ENCODE measurements at regions not wholly inside any gene's neighbourhood (a gene's known extent, or its start where the extent isn't known, plus 50 kb on each side); places are given as distances from the start of the nearest gene placed in this dataset.
"Not testable (repeated sequence)": the region's sequence is repeated elsewhere in the genome, so short reads cannot be mapped to it uniquely, and the experiment has no call there.

- Histone ChIP-seq H3K4me3 (ENCODE audit: insufficient read length, low read depth) (no peak overlapping the region), H3K4me1 (ENCODE audit: insufficient read depth, insufficient read length) (no peaks in the 10 kb centered on the region), H3K36me3 (ENCODE audit: insufficient read depth, insufficient read length, low read length) (no peaks in the 10 kb centered on the region), H3K27me3 (ENCODE audit: insufficient read depth, insufficient read length) (no peaks in the 10 kb centered on the region), H3K9me3 (ENCODE audit: insufficient read depth, low read length) (no peaks in the 10 kb centered on the region), H3K9ac (ENCODE audit: insufficient read length, low read depth) (no peak overlapping the region)
- TF ChIP-seq SUZ12 (IDR thresholded peaks at IDR 0.05; ENCODE audit: extremely low read depth, insufficient read depth, insufficient read length) (no peak), YY1 (IDR thresholded peaks at IDR 0.05; ENCODE audit: insufficient read depth, insufficient read length) (no peak), ZNF274 (IDR thresholded peaks at IDR 0.05; ENCODE audit: low read depth, low read length) (no peak)
- DNase-seq (ENCODE audit: low read depth, low spot score) = no peak
Measured at GRCh38 chr5:110812639-110813038, 73.8 kb downstream of the SLC25A46 start.

GRCh38 chr5:110815916-110816605 lies 77.3 kb downstream of the SLC25A46 start:
- Histone ChIP-seq H3K27me3 (ENCODE audit: insufficient read depth, insufficient read length) (no peaks in the 10 kb centered on the region), H3K36me3 (ENCODE audit: insufficient read depth, insufficient read length, low read length) (no peaks in the 10 kb centered on the region), H3K9me3 (ENCODE audit: insufficient read depth, low read length) (no peaks in the 10 kb centered on the region), H3K4me1 (ENCODE audit: insufficient read depth, insufficient read length) (no peaks in the 10 kb centered on the region), H3K4me3 (ENCODE audit: insufficient read length, low read depth) (no peak overlapping the region), H3K9ac (ENCODE audit: insufficient read length, low read depth) (no peak overlapping the region)
- no peak for DNase-seq (ENCODE audit: low read depth, low spot score)
- no peak for TF ChIP-seq ZNF274 (IDR thresholded peaks at IDR 0.05; ENCODE audit: low read depth, low read length)
- no peak for TF ChIP-seq YY1 (IDR thresholded peaks at IDR 0.05; ENCODE audit: insufficient read depth, insufficient read length)
- no peak for TF ChIP-seq SUZ12 (IDR thresholded peaks at IDR 0.05; ENCODE audit: extremely low read depth, insufficient read depth, insufficient read length)

- Histone ChIP-seq H3K9ac (ENCODE audit: insufficient read length, low read depth) (no peak overlapping the region), H3K4me1 (ENCODE audit: insufficient read depth, insufficient read length) (no peaks in the 10 kb centered on the region), H3K9me3 (ENCODE audit: insufficient read depth, low read length) (no peaks in the 10 kb centered on the region), H3K36me3 (ENCODE audit: insufficient read depth, insufficient read length, low read length) (no peaks in the 10 kb centered on the region), H3K27me3 (ENCODE audit: insufficient read depth, insufficient read length) (no peaks in the 10 kb centered on the region), H3K4me3 (ENCODE audit: insufficient read length, low read depth) (no peak overlapping the region)
- TF ChIP-seq ZNF274 (IDR thresholded peaks at IDR 0.05; ENCODE audit: low read depth, low read length) (no peak), SUZ12 (IDR thresholded peaks at IDR 0.05; ENCODE audit: extremely low read depth, insufficient read depth, insufficient read length) (no peak), YY1 (IDR thresholded peaks at IDR 0.05; ENCODE audit: insufficient read depth, insufficient read length) (no peak)
- DNase-seq (ENCODE audit: low read depth, low spot score) = no peak
Measured at GRCh38 chr5:110817459-110817858, 78.7 kb downstream of the SLC25A46 start.

GRCh38 chr5:110823571-110823970 lies 84.8 kb downstream of the SLC25A46 start:
- DNase-seq (ENCODE audit: low read depth, low spot score) = no peak
- no peaks in the 10 kb centered on the region for H3K4me1 ChIP-seq (ENCODE audit: insufficient read depth, insufficient read length)
- H3K9me3 ChIP-seq (ENCODE audit: insufficient read depth, low read length) = peaks cover 25% of the 10 kb centered on the region
- H3K4me3 ChIP-seq (ENCODE audit: insufficient read length, low read depth) = no peak overlapping the region
- no peak overlapping the region for H3K9ac ChIP-seq (ENCODE audit: insufficient read length, low read depth)
- no peaks in the 10 kb centered on the region for H3K27me3 ChIP-seq (ENCODE audit: insufficient read depth, insufficient read length)
- TF ChIP-seq SUZ12 (IDR thresholded peaks at IDR 0.05; ENCODE audit: extremely low read depth, insufficient read depth, insufficient read length) = no peak
- TF ChIP-seq ZNF274 (IDR thresholded peaks at IDR 0.05; ENCODE audit: low read depth, low read length) = no peak
- no peaks in the 10 kb centered on the region for H3K36me3 ChIP-seq (ENCODE audit: insufficient read depth, insufficient read length, low read length)

- TF ChIP-seq YY1 (IDR thresholded peaks at IDR 0.05; ENCODE audit: insufficient read depth, insufficient read length) (no peak), ZNF274 (IDR thresholded peaks at IDR 0.05; ENCODE audit: low read depth, low read length) (no peak), SUZ12 (IDR thresholded peaks at IDR 0.05; ENCODE audit: extremely low read depth, insufficient read depth, insufficient read length) (no peak)
- no peaks in the 10 kb centered on the region for H3K36me3 ChIP-seq (ENCODE audit: insufficient read depth, insufficient read length, low read length)
- DNase-seq (ENCODE audit: low read depth, low spot score) = no peak
- H3K4me3 ChIP-seq (ENCODE audit: insufficient read length, low read depth) = no peak overlapping the region
- H3K9ac ChIP-seq (ENCODE audit: insufficient read length, low read depth) = no peak overlapping the region
- H3K4me1 ChIP-seq (ENCODE audit: insufficient read depth, insufficient read length) = no peaks in the 10 kb centered on the region
- H3K27me3 ChIP-seq (ENCODE audit: insufficient read depth, insufficient read length) = no peaks in the 10 kb centered on the region
- H3K9me3 ChIP-seq (ENCODE audit: insufficient read depth, low read length) = peaks cover 25% of the 10 kb centered on the region
Measured at GRCh38 chr5:110824936-110825441, 86.2 kb downstream of the SLC25A46 start.

GRCh38 chr5:110832683-110833082 lies 93.9 kb downstream of the SLC25A46 start:
- H3K4me1 ChIP-seq (ENCODE audit: insufficient read depth, insufficient read length) = no peaks in the 10 kb centered on the region
- no peaks in the 10 kb centered on the region for H3K36me3 ChIP-seq (ENCODE audit: insufficient read depth, insufficient read length, low read length)
- TF ChIP-seq SUZ12 (IDR thresholded peaks at IDR 0.05; ENCODE audit: extremely low read depth, insufficient read depth, insufficient read length) (no peak), ZNF274 (IDR thresholded peaks at IDR 0.05; ENCODE audit: low read depth, low read length) (no peak), YY1 (IDR thresholded peaks at IDR 0.05; ENCODE audit: insufficient read depth, insufficient read length) (no peak)
- H3K9ac ChIP-seq (ENCODE audit: insufficient read length, low read depth) = no peak overlapping the region
- peaks cover 5% of the 10 kb centered on the region; the same call in 1 of the 2 replicates for H3K9me3 ChIP-seq (ENCODE audit: insufficient read depth, low read length)
- H3K27me3 ChIP-seq (ENCODE audit: insufficient read depth, insufficient read length) = no peaks in the 10 kb centered on the region
- no peak for DNase-seq (ENCODE audit: low read depth, low spot score)
- no peak overlapping the region for H3K4me3 ChIP-seq (ENCODE audit: insufficient read length, low read depth)

GRCh38 chr5:110834933-110835332 lies 96.1 kb downstream of the SLC25A46 start:
- H3K4me1 ChIP-seq (ENCODE audit: insufficient read depth, insufficient read length); H3K36me3 ChIP-seq (ENCODE audit: insufficient read depth, insufficient read length, low read length); H3K9ac ChIP-seq (ENCODE audit: insufficient read length, low read depth); DNase-seq (ENCODE audit: low read depth, low spot score); H3K27me3 ChIP-seq (ENCODE audit: insufficient read depth, insufficient read length); H3K4me3 ChIP-seq (ENCODE audit: insufficient read length, low read depth); H3K9me3 ChIP-seq (ENCODE audit: insufficient read depth, low read length): not testable (repeated sequence)
